HL-60 (cell line): ENCODE measurements at regions not wholly inside any gene's neighbourhood (a gene's known extent, or its start where the extent isn't known, plus 50 kb on each side); places are given as distances from the start of the nearest gene placed in this dataset.

ENCODE experiments used
- DNase-seq, 2 experiments: peaks; one replicate each; pipeline ENCODE4 v3.0.0-alpha.2; 2010 to 2020; ENCODE audit warnings: low read depth in 1 of 2, low spot score in 1 of 2
- H3K27ac ChIP-seq: fragments of 250-450 bp; sonication (Bioruptor Pico); replicated peaks from 2 replicates; pipeline ENCODE4 v1.5.1; 2020; ENCODE audit warnings: mild to moderate bottlenecking, moderate library complexity
- H3K27me3 ChIP-seq: fragments of 250-450 bp; sonication (Bioruptor Pico); 2 replicates; pipeline ENCODE4 v1.5.1; 2021; ENCODE audit warnings: mild to moderate bottlenecking, moderate library complexity; ENCODE audit not compliant: insufficient read depth, poor library complexity, severe bottlenecking
- H3K4me3 ChIP-seq: replicated peaks from 2 replicates; pipeline ENCODE4 v1.5.1; 2011; ENCODE audit warnings: mild to moderate bottlenecking, control low read depth, low read length; ENCODE audit not compliant: insufficient read depth
- CTCF ChIP-seq: IDR thresholded peaks from one replicate; pipeline ENCODE4 v1.5.1; 2011; ENCODE audit warnings: low read length, control low read depth, inconsistent platforms; ENCODE audit not compliant: insufficient read depth
- GABPA ChIP-seq: IDR thresholded peaks from 2 replicates; pipeline ENCODE4 v1.6.1; 2012; ENCODE audit warnings: low read depth
- POLR2AphosphoS5 ChIP-seq: IDR thresholded peaks from 2 replicates; pipeline ENCODE4 v1.6.1; 2012; ENCODE audit warnings: low read depth
- REST ChIP-seq: IDR thresholded peaks from 2 replicates; pipeline ENCODE4 v1.6.1; 2012; ENCODE audit warnings: low read depth; ENCODE audit not compliant: insufficient replicate concordance
- SPI1 ChIP-seq: IDR thresholded peaks from 2 replicates; pipeline ENCODE4 v1.6.1; 2012; ENCODE audit warnings: low read depth, mild to moderate bottlenecking, borderline replicate concordance

GRCh38 chr7:112566442-112567324, 85.9 kb downstream of the LSMEM1 start:
- TF ChIP-seq POLR2AphosphoS5 = no peak
- no peak for TF ChIP-seq SPI1
- TF ChIP-seq REST = no peak
- TF ChIP-seq CTCF = no peak
- TF ChIP-seq GABPA = no peak
- Histone ChIP-seq H3K27ac (no peak overlapping the region), H3K4me3 (no peak overlapping the region), H3K27me3 (no peaks in the 10 kb centered on the region)
- DNase-seq = no peak

GRCh38 chr7:112567388-112567787, 86.6 kb downstream of the LSMEM1 start:
- Histone ChIP-seq H3K4me3 (no peak overlapping the region), H3K27me3 (no peaks in the 10 kb centered on the region), H3K27ac (no peak overlapping the region)
- no peak for DNase-seq
- TF ChIP-seq POLR2AphosphoS5 (no peak), CTCF (no peak), GABPA (no peak), SPI1 (no peak), REST (no peak)

GRCh38 chr7:112571852-112572607, 91.2 kb downstream of the LSMEM1 start:
- Histone ChIP-seq H3K27ac (no peak overlapping the region), H3K4me3 (no peak overlapping the region), H3K27me3 (no peaks in the 10 kb centered on the region)
- DNase-seq = no peak
- TF ChIP-seq POLR2AphosphoS5 (no peak), CTCF (no peak), GABPA (no peak), REST (no peak), SPI1 (no peak)
